ENCODE measurements at regions not wholly inside any gene's neighbourhood (a gene's known extent, or its start where the extent isn't known, plus 50 kb on each side); places are given as distances from the start of the nearest gene placed in this dataset.

DNA sequence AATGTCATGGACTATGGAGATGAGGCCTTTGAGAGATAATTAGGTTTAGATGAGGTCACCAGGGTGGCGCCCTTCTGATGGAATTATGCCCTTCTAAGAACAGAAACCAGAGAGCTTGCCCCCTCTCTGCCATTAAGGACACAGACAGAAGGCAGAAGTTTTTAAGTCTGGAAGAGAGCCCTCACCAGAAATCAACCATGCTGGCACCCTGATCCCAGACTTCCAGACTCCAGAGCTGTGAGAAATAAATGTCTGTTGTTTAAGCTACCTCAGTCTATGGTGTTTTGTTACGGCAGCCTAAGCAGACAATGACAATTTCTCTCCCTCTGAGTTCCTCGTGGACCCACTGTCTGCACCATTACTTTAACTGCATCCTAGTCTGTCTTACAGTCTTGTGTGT is 382.0 kb downstream of the GXYLT1 start:
- no peak overlapping the region for H3K27ac Mint-ChIP-seq (ENCODE audit: unreplicated experiment)
- TF ChIP-seq, protein P1, sequence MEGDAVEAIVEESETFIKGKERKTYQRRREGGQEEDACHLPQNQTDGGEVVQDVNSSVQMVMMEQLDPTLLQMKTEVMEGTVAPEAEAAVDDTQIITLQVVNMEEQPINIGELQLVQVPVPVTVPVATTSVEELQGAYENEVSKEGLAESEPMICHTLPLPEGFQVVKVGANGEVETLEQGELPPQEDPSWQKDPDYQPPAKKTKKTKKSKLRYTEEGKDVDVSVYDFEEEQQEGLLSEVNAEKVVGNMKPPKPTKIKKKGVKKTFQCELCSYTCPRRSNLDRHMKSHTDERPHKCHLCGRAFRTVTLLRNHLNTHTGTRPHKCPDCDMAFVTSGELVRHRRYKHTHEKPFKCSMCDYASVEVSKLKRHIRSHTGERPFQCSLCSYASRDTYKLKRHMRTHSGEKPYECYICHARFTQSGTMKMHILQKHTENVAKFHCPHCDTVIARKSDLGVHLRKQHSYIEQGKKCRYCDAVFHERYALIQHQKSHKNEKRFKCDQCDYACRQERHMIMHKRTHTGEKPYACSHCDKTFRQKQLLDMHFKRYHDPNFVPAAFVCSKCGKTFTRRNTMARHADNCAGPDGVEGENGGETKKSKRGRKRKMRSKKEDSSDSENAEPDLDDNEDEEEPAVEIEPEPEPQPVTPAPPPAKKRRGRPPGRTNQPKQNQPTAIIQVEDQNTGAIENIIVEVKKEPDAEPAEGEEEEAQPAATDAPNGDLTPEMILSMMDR (IDR thresholded peaks at IDR 0.05): no peak
- peaks cover 1% of the 10 kb centered on the region for H3K36me3 Mint-ChIP-seq (ENCODE audit: low read depth)
- H3K9me3 Mint-ChIP-seq (ENCODE audit: low read depth): peaks cover 14% of the 10 kb centered on the region
- H3K27me3 Mint-ChIP-seq (ENCODE audit: low read depth): no peaks in the 10 kb centered on the region
- H3K4me1 Mint-ChIP-seq (ENCODE audit: low read depth): no peaks in the 10 kb centered on the region
- no peak overlapping the region for H3K4me3 Mint-ChIP-seq (ENCODE audit: unreplicated experiment)
- no peak for DNase-seq (ENCODE audit: low spot score)

DNA sequence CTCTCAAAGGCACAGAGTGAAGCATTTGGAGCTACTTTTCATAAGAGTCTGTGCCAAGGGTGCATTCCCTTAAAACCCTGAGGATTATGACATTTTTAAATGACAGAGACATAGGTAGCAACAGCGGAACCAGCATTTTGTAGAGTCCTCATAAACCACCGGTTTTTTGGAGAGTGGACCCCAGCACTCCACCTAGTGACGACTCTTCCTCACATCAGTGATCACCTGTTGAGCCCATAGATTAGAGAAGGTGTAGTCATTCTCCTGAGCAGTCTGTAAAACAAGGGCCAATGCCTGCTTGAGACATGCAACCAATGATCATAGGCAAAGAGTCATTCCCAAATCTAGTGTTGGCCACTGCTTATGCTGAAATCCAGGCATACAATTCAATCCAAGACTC is 399.1 kb downstream of the GXYLT1 start:
- TF ChIP-seq, protein P1 (IDR thresholded peaks at IDR 0.05): no peak
- no peak for DNase-seq (ENCODE audit: low spot score)
- no peaks in the 10 kb centered on the region for H3K4me1 Mint-ChIP-seq (ENCODE audit: low read depth)
- no peak overlapping the region for H3K4me3 Mint-ChIP-seq (ENCODE audit: unreplicated experiment)
- H3K36me3 Mint-ChIP-seq (ENCODE audit: low read depth): no peaks in the 10 kb centered on the region
- no peaks in the 10 kb centered on the region for H3K27me3 Mint-ChIP-seq (ENCODE audit: low read depth)
- peaks cover 6% of the 10 kb centered on the region for H3K9me3 Mint-ChIP-seq (ENCODE audit: low read depth)
- no peak overlapping the region for H3K27ac Mint-ChIP-seq (ENCODE audit: unreplicated experiment)

DNA sequence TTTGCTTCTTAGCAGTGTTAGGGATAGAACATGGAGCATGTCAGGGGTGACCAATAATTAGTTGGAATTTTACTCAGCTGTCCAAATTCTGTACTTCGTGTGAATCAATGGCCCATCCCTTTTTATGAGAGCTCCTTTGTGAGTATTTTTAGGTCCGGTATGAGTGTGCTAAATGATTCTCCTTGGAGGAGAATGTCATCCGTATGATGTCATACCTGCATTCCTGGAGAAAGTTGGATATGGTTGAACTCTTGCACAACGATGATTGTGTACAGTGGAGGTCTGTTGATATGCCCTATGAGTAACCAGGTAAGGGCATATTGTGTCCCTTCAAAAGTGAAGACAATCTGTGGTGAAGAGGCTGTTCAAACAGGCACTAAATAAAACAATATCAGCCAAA is 400.8 kb downstream of the GXYLT1 start:
- TF ChIP-seq, protein P1 (IDR thresholded peaks at IDR 0.05): no peak
- Mint-ChIP-seq H3K27ac (ENCODE audit: unreplicated experiment) (no peak overlapping the region), H3K36me3 (ENCODE audit: low read depth) (no peaks in the 10 kb centered on the region), H3K27me3 (ENCODE audit: low read depth) (no peaks in the 10 kb centered on the region), H3K4me3 (ENCODE audit: unreplicated experiment) (no peak overlapping the region), H3K9me3 (ENCODE audit: low read depth) (peaks cover 3% of the 10 kb centered on the region), H3K4me1 (ENCODE audit: low read depth) (no peaks in the 10 kb centered on the region)
- no peak for DNase-seq (ENCODE audit: low spot score)

DNA sequence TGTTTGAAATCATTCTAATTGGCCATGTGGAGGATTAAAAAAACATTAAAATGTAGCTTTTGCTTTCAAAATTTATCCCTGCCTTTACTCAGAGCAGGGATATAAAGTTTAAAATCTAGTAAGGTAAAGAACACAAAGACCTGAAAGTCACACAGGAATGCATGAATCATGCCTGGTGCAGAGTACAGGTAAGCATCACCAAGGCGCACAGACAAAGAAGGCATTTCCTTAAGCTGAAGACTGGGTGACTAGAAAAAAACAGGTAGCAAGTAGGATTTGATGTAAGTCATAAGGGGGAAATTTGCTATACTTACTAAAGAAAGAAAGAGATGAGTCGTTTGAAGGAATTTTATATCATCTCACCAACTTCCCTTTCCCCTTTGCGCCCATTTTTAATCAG is 405.6 kb downstream of the GXYLT1 start:
- TF ChIP-seq, protein P1 (IDR thresholded peaks at IDR 0.05): no peak
- H3K4me3 Mint-ChIP-seq (ENCODE audit: unreplicated experiment): no peak overlapping the region
- H3K36me3 Mint-ChIP-seq (ENCODE audit: low read depth): no peaks in the 10 kb centered on the region
- H3K4me1 Mint-ChIP-seq (ENCODE audit: low read depth): no peaks in the 10 kb centered on the region
- H3K9me3 Mint-ChIP-seq (ENCODE audit: low read depth): peaks cover 5% of the 10 kb centered on the region
- no peaks in the 10 kb centered on the region for H3K27me3 Mint-ChIP-seq (ENCODE audit: low read depth)
- no peak overlapping the region for H3K27ac Mint-ChIP-seq (ENCODE audit: unreplicated experiment)
- DNase-seq (ENCODE audit: low spot score): no peak

DNA sequence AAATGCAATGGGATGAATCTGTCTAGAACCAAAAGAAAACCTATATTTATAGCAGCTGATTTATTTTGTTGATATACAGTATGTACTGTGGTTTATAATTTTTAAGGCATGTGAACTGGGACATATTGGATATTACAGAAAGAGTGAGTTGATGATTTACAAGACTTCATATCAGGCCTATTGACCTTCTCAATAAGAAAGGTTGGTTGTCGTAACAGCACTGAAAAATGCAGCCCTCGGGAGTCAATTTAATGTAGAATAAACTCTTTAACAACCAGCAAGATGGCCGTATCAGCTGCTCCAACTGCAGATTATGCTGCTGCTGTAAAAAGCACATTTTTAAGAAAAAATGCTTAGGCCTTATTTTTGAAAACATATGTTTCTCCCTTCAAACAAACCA is 407.3 kb downstream of the GXYLT1 start:
- DNase-seq (ENCODE audit: low spot score): no peak
- Mint-ChIP-seq H3K4me3 (ENCODE audit: unreplicated experiment) (no peak overlapping the region), H3K27ac (ENCODE audit: unreplicated experiment) (no peak overlapping the region), H3K36me3 (ENCODE audit: low read depth) (no peaks in the 10 kb centered on the region), H3K27me3 (ENCODE audit: low read depth) (no peaks in the 10 kb centered on the region), H3K4me1 (ENCODE audit: low read depth) (no peaks in the 10 kb centered on the region), H3K9me3 (ENCODE audit: low read depth) (peaks cover 5% of the 10 kb centered on the region)
- TF ChIP-seq, protein P1 (IDR thresholded peaks at IDR 0.05): no peak

Measured in chondrocyte (in vitro differentiated cells).